ENCODE measurements at regions not wholly inside any gene's neighbourhood (a gene's known extent, or its start where the extent isn't known, plus 50 kb on each side); places are given as distances from the start of the nearest gene placed in this dataset.
"Not testable (repeated sequence)": the region's sequence is repeated elsewhere in the genome, so short reads cannot be mapped to it uniquely, and the experiment has no call there.

- not testable (repeated sequence) for DNase-seq; ATAC-seq; H3K4me3 Mint-ChIP-seq; H3K4me1 Mint-ChIP-seq; H3K27ac Mint-ChIP-seq; H3K9me3 Mint-ChIP-seq; H3K36me3 Mint-ChIP-seq (ENCODE audit: low read depth)
- H3K27me3 Mint-ChIP-seq = peaks cover 35% of the 10 kb centered on the region
Measured at GRCh38 chr7:106436933-106437332, 152.2 kb upstream of the NAMPT start.

GRCh38 chr7:106433377-106433776, 148.6 kb upstream of the NAMPT start:
- no peak overlapping the region for H3K27ac Mint-ChIP-seq
- ATAC-seq (no peak), DNase-seq (no peak)
- peaks cover 3% of the 10 kb centered on the region for H3K9me3 Mint-ChIP-seq
- no peak overlapping the region for H3K4me3 Mint-ChIP-seq
- peaks cover 17% of the 10 kb centered on the region for H3K27me3 Mint-ChIP-seq
- H3K4me1 Mint-ChIP-seq = peaks cover 19% of the 10 kb centered on the region
- no peaks in the 10 kb centered on the region for H3K36me3 Mint-ChIP-seq (ENCODE audit: low read depth)

DNA sequence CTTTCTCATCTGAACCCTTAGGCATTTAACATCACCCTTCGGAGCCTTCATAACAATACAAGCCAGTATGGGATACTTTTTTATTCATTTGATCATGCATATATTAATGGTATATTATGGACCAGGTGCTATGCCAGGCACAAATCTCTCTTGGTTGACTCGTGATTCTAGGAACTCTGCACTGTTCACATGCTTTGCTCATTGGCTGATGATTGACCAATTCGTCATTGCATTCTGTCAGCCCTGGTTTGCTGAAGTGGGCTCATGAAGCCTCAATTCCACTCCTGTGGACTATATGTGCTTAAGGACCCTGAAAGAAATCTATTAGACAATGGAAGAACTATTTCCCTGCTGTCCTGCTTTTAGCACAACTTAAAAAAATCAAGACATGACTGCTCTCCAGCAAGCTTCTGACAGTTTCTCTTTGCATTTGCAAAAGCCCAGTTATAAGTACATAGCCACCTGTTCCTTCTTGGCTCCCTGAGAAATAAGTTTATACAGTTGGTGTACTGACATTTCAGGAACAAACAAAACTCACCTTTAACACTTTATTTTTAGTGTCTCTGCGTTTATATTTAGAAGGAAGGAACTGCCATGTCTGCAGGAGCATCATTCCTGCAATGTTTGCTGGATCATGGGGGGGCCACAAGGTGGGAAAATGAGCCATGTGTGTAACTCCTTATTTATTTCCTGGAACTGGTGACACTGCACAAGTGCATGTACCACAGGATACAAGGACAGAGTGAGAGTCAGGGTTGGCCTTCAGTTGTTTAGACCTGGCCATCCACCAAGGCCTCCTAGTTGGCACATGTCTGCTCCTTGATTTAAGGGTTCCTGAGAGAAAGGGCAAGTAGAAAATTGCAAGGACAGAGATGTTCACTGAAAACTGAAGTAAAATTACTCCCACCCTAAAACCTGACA, 146.0 kb upstream of the NAMPT start:
- peaks cover 7% of the 10 kb centered on the region for H3K9me3 Mint-ChIP-seq
- no peak for DNase-seq
- H3K36me3 Mint-ChIP-seq (ENCODE audit: low read depth) = peaks cover 6% of the 10 kb centered on the region
- no peak for ATAC-seq
- H3K27ac Mint-ChIP-seq = no peak overlapping the region
- peaks cover 31% of the 10 kb centered on the region for H3K4me1 Mint-ChIP-seq
- peaks cover 16% of the 10 kb centered on the region for H3K27me3 Mint-ChIP-seq
- H3K4me3 Mint-ChIP-seq = no peak overlapping the region

DNA sequence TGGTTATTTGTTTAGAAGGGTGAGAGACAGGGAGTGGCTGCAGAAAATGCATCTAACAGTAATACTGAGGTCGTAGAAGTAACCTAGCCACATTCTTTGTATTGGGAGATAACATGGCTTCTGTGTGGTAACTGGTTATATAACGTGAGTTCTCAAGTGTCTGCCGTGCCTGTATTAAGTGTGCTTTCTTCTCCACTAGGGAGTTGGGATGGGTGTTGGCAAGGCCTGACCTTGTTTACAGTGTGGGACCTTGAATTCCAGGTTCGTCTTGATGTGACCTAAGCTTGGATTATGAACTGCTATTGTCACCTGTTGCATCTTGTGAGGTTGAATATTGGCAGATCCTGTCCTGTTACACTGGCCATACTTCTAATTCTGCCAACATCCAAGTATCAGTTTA, 145.3 kb upstream of the NAMPT start:
- H3K36me3 Mint-ChIP-seq (ENCODE audit: low read depth) = peaks cover 9% of the 10 kb centered on the region
- ATAC-seq = no peak
- no peak for DNase-seq
- peaks cover 16% of the 10 kb centered on the region for H3K27me3 Mint-ChIP-seq
- no peak overlapping the region for H3K27ac Mint-ChIP-seq
- peaks cover 38% of the 10 kb centered on the region for H3K4me1 Mint-ChIP-seq
- peaks cover 7% of the 10 kb centered on the region for H3K9me3 Mint-ChIP-seq
- no peak overlapping the region for H3K4me3 Mint-ChIP-seq

- Mint-ChIP-seq H3K9me3 (peaks cover 8% of the 10 kb centered on the region), H3K4me1 (peaks cover 62% of the 10 kb centered on the region), H3K27me3 (peaks cover 4% of the 10 kb centered on the region), H3K27ac (peak overlapping the region; percentile 99), H3K4me3 (peak overlapping the region; percentile 76), H3K36me3 (ENCODE audit: low read depth) (peaks cover 14% of the 10 kb centered on the region)
- no peak for ATAC-seq
- no peak for DNase-seq
Measured at GRCh38 chr7:106426803-106427202, 142.0 kb upstream of the NAMPT start.

DNA sequence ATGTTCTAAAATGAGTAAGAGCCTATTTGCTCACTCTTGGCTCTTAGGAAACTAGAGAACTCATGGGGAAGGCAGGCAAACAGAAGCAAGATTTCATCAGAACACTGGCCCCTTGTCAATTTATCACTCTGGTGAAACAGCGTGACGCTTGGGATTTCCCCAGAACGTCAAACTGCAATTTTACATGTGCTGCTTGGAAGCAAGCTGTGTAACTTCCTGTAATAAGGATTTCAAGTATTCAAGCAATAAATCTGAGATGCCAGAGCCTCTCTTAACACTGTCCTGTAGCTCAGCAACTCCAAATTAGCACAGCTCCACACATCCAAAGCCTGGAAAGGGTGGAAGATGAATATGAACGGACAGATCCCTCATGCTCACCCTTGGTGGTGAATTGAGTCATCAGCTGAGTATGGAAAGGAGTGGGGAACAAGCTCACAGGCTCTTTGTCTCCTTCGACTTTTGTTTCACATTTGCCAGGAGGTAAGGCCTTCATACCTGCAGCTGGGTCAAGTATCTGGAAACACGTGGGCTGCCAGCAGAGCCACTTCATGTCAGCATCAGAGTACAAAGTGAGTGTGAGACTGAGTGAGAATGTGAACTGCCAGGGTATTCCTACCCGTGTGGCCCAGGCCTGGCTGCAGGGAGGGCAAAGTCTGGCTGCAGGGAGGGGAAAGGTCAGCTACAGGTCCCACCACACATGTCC, 140.4 kb upstream of the NAMPT start:
- peaks cover 16% of the 10 kb centered on the region for H3K36me3 Mint-ChIP-seq (ENCODE audit: low read depth)
- ATAC-seq = peak; percentile 92
- H3K4me1 Mint-ChIP-seq = peaks cover 77% of the 10 kb centered on the region
- peak; percentile 73 for DNase-seq
- peak overlapping the region; percentile 99 for H3K27ac Mint-ChIP-seq
- H3K27me3 Mint-ChIP-seq = no peaks in the 10 kb centered on the region
- H3K4me3 Mint-ChIP-seq = peak overlapping the region; percentile 76
- H3K9me3 Mint-ChIP-seq = peaks cover 8% of the 10 kb centered on the region

DNA sequence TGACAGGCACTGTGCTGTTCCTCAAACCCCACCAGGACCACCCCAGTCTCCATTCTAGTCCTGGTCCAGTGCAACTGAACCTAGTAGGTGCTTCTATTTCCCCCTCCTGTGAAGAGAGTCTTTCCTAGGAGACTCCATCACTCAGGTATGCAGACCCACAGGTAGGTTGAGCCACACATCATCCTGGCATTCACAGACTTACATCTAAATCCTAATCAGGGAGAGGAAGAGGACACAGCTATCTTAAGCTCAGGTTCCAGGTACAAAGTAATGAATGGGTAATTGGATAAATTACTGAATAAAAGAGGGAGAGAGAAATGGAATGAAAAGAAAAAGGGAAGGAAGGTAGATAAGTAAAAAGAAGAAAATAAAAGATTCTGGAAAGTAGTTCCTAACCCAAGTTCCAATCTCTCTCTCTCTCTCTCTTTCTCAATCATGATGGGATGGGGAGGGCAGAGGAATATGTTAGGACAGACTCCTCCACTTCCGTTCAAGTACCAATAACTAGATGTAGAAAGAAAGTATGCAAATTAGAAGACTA, 139.8 kb upstream of the NAMPT start:
- Mint-ChIP-seq H3K27me3 (no peaks in the 10 kb centered on the region), H3K36me3 (ENCODE audit: low read depth) (peaks cover 16% of the 10 kb centered on the region), H3K4me3 (peak overlapping the region; percentile 76)

DNA sequence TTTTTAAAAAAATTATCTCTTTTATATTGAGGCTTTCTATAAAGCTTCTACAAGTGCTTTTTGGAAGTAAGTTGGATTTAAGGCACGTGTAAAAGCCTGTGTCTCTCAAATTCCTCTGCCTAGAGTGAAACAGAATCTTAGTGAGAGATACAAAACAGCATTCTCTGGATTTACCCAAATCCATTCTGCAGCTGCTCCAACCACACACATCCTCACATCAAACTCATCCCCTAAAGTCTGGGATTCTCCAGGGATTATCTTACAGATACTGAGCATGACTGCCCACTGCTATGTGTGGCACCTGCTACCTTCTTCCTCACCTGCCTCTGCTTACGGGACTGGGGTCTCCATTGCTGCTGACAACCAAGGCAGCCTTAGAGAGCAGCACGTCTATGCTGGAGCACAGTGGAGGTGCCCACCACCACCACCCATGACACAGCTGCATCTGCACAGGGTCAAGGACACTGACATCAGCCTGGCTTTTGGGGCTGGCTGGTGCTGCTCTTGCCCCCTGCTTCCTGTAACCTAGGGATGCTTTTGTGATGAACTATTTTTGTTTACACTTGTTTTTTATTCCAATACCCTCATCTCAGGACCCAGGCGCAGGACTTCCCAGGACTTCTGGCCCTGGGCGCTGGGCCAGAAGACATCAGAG, 139.2 kb upstream of the NAMPT start:
- Mint-ChIP-seq H3K4me1 (peaks cover 80% of the 10 kb centered on the region), H3K9me3 (peaks cover 8% of the 10 kb centered on the region), H3K4me3 (no peak overlapping the region), H3K27me3 (no peaks in the 10 kb centered on the region), H3K27ac (peak overlapping the region; percentile 99), H3K36me3 (ENCODE audit: low read depth) (peaks cover 16% of the 10 kb centered on the region)
- DNase-seq (no peak), ATAC-seq (no peak)

More for the DNA sequence above, 139.8 kb upstream of the NAMPT start:
- peak overlapping the region; percentile 99 for H3K27ac Mint-ChIP-seq
- DNase-seq (no peak), ATAC-seq (no peak)
- H3K4me1 Mint-ChIP-seq = peaks cover 78% of the 10 kb centered on the region
- peaks cover 8% of the 10 kb centered on the region for H3K9me3 Mint-ChIP-seq

GRCh38 chr7:106423111-106423510, 138.3 kb upstream of the NAMPT start:
- Mint-ChIP-seq H3K27ac (peak overlapping the region; percentile 99), H3K27me3 (no peaks in the 10 kb centered on the region), H3K4me1 (peaks cover 88% of the 10 kb centered on the region), H3K4me3 (no peak overlapping the region), H3K9me3 (peaks cover 8% of the 10 kb centered on the region), H3K36me3 (ENCODE audit: low read depth) (peaks cover 16% of the 10 kb centered on the region)
- ATAC-seq (no peak), DNase-seq (no peak)

DNA sequence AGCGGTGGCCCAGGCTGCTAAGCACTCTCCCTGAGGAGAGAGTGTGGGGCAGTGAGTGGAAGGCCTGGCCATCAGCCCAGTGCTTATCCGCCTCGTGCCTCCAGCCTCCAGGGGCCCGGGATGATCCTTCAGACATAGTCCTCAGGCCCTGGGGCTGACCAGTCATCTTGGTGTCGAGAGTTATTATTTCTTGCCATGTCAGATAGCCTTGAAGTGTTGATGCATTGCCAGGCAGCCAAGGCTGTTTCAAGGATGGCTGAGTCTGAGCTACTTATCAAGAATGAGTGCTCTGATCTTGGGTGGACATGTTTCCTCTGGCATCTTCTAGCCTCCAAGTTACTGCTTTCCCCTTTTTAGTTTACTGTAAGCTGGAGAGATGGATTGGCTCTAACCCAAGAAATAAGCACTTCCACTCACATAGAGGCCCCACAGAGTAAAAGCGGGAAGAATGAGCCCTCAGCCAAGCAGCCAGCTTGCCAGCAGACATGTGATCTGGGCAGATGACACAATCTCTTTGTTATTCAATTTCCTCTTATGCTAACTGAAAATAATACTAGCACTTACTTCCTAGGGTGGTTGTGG, 136.5 kb upstream of the NAMPT start:
- Mint-ChIP-seq H3K36me3 (ENCODE audit: low read depth) (peaks cover 12% of the 10 kb centered on the region), H3K4me3 (no peak overlapping the region), H3K27me3 (no peaks in the 10 kb centered on the region), H3K9me3 (peaks cover 10% of the 10 kb centered on the region), H3K27ac (peak overlapping the region; percentile 75), H3K4me1 (peaks cover 90% of the 10 kb centered on the region)
- no peak for DNase-seq
- no peak for ATAC-seq

DNA sequence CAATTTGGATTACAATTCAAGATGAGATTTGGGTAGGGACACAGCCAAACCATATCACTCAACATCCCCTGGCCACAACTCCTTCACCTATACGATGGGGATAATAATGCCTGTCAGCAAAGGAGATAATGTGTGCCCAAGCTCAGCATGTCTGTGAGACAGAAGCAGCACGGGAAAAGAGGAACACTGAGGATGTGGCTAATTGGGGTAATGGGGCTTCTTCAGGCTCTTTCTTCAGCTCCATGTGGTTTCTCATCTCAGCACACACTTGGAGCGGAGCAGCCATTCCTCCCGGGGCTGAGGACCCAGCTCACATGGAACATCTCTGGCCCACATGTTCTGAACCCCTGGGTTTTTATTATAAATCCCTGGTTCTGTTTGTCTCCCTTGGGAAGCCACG, 136.0 kb upstream of the NAMPT start:
- H3K27ac Mint-ChIP-seq = peak overlapping the region; percentile 82
- no peaks in the 10 kb centered on the region for H3K27me3 Mint-ChIP-seq
- peaks cover 13% of the 10 kb centered on the region for H3K9me3 Mint-ChIP-seq
- ATAC-seq = no peak
- no peak for DNase-seq
- peaks cover 13% of the 10 kb centered on the region for H3K36me3 Mint-ChIP-seq (ENCODE audit: low read depth)
- H3K4me3 Mint-ChIP-seq = no peak overlapping the region
- peaks cover 84% of the 10 kb centered on the region for H3K4me1 Mint-ChIP-seq

DNA sequence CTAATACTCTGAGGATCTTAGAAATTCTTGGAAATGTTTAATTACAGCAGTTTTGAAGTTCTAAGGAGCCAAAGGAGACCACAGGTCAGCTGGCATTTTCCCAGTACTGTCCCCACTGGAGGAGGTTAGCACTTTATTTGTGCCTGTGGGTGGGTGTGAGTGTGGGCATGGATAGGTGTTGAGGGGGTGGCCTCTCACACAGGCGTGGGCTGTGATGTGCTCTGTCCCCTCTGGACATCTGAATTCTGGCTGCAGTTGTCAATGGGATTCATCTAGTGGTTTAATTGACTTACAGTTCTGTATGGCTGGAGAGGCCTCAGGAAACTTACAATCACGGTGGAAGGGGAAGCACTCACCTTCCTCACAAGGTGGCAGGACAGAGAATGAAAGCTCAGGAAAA, 135.4 kb upstream of the NAMPT start:
- peak overlapping the region; percentile 82 for H3K27ac Mint-ChIP-seq
- peak overlapping the region; percentile 16 for H3K4me3 Mint-ChIP-seq
- DNase-seq (no peak), ATAC-seq (no peak)
- H3K4me1 Mint-ChIP-seq = peaks cover 82% of the 10 kb centered on the region
- H3K27me3 Mint-ChIP-seq = peaks cover 5% of the 10 kb centered on the region
- H3K36me3 Mint-ChIP-seq (ENCODE audit: low read depth) = peaks cover 13% of the 10 kb centered on the region
- peaks cover 19% of the 10 kb centered on the region for H3K9me3 Mint-ChIP-seq

DNA sequence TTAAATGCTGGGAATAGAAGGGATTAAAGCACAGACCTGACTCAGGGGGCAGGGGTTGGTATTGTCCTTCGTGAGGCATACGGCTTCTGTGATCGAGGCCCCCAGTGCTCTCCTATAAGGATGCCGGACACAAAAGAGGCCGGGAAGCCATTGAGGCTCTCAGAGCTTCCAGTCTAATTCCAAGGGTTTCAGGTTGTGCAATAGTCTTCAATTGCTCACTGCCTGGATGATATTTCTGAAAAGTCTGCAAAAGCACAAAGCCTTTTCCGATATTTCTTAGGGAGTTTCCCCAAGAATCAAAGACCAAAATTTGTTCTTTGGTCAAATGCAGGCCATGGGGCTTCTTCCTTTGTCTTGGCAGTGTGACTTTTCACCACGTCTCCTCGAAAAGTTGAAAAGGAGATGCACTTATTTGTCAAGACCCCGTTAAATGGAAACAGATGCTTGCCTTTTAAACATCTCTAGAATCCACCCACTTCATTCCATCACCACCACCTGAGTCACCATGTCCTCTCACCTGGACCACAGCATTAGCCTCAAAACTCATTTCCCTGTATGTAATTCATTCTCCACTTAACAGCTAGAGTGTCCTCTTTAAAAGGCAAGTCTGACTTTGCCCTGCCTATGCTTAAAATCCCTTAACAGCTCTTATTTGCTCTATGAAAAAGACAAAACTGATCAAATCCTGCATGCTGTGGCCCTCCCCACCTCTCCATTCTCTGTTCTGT, 134.8 kb upstream of the NAMPT start:
- peaks cover 13% of the 10 kb centered on the region for H3K36me3 Mint-ChIP-seq (ENCODE audit: low read depth)

More for the DNA sequence above, 134.8 kb upstream of the NAMPT start:
- peaks cover 7% of the 10 kb centered on the region for H3K27me3 Mint-ChIP-seq
- peak overlapping the region; percentile 82 for H3K27ac Mint-ChIP-seq
- H3K4me1 Mint-ChIP-seq = peaks cover 77% of the 10 kb centered on the region
- DNase-seq (no peak), ATAC-seq (peak; percentile 85)
- H3K4me3 Mint-ChIP-seq = peak overlapping the region; percentile 16
- H3K9me3 Mint-ChIP-seq = peaks cover 20% of the 10 kb centered on the region
